ENCODE measurements at regions not wholly inside any gene's neighbourhood (a gene's known extent, or its start where the extent isn't known, plus 50 kb on each side); places are given as distances from the start of the nearest gene placed in this dataset.

DNA sequence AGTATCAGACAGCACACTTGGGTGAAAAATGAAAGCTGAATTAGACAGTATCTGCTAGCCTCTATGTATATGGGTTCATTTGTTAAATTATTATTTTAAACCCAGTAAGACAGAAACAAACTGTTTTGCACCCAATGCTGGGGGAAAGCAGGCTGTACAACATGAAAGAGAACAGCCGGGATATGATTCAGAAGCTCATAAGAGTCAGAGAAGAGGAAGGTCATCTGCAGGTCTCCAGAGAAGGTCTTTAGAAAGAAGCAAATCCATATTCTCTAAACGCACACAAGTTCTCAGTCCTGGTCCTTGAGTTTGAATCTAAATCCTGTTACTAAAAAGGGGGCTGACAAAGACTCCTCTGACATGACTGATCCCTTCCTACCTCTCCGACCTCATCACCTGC, 155.1 kb downstream of the SIPA1L2 start:
- no peak for DNase-seq

GRCh38 chr1:232473900-232474299, 156.0 kb downstream of the SIPA1L2 start:
- DNase-seq, result no peak

DNA sequence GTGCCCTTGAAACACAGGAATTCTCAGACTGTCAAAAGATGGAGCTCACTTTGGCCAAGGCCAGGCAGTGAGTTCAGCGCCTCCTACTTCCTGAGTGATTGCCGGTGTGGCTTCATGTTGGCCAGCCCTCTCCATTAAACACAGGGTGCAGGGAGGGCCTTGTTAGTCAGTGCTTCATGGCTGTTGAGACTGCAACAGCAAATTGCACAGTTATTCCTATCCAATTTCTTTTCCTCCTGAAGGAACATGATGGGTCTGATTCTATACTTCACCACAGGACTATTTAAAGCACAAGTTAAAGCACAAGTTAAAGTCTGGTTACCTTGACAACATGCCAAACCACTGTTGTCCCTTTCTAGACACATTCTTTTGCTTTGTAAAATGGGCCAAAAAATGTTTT, 156.6 kb downstream of the SIPA1L2 start:
- no peak for DNase-seq

DNA sequence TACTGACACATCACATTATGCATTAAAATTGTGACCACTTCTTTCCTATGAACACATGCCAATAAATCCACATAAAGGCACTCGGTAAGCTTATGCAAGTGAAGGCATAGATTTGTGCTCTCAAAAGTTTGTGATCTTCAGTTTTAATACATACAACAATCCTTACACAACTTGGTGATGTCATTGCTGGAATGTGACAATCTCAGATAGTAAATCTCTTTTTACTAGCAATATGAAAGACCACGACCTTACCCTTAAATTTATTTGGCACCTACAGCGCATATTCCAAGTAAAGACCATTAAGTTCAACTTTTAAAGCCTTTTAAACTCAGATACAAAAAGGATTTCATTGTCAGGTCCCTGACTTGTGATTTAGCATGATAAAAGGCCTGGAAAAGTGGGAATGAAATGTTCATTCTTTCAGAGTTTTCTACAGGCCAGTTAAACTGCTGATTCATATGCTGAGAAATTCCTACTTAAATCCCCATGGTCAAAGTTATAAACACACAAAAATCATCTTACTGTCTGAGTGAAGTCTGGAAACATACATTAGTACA, 157.4 kb downstream of the SIPA1L2 start:
- DNase-seq, result no peak

DNA sequence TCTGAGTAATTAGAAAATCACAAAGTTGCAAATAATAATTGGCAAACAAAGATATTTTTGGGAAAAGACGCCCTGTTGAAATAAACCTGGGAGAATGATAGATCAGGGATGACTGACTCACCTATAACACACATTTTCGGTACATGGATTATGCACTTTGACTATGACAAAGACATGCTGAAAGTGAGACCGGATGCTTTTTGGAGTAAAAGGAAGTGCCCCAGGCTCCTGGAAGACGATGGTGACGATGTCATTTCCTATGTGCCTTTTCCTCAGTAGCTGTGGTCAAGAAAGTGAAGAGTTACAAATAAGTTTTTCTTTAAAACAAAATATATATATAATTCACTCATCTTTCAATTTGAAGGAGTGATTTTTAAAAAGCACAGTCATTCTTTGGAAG, 158.7 kb downstream of the SIPA1L2 start:
- DNase-seq, result no peak

- DNase-seq, result no peak
These were observed 159.2 kb downstream of the SIPA1L2 start for GRCh38 chr1:232470711-232471110.

DNA sequence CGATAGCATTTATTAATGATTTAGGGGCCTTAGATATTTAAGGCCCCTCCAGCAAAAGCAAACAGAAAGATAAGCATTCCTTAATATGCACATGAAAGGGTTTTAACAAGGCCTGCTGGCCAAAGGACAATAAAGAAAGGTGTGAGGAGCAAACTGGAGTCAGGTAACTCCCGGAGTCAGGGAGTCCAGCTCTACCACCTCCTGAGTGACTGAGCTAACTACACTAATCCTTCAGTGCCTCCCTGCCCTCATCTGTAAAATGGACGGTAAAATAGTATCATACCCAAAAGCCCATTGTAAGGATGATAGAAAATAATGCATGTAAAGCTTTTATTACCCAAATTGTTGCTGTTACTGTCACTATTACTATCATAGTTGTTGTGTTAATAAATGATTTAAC, 161.7 kb downstream of the SIPA1L2 start:
- no peak for DNase-seq

DNA sequence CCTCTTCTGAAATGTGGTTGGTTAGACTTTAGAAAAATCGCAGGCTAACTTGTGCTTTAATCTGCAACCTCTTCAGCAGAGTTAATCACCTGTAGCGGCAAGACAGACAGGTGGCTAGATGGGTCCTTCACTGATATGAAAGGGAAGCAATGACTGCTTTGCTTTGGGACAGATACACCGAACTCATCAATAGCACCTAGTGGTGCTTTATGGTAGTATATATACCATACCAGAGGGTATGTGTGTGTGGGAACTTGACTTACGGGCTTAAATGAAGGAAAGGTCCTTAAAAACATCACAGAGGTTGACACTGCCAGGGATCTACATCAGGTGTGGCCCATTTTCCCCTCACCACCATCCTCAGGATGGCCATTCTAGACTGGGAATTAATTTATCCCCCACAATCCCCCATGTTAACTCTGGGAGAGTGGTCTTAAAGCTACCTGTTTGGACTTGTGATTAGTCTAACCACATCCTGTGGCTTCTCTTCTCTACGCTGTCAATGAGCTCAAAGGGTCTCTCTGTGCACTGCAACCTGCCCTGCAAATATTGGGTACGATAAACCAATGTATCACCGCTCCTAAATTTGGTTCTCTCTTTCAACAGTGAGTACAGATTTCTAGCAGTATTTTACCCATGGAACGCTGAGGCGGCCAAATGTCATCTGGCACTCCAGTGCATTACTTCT, 162.7 kb downstream of the SIPA1L2 start:
- no peak for DNase-seq

GRCh38 chr1:232464325-232464724, 165.6 kb downstream of the SIPA1L2 start:
- no peak for DNase-seq

DNA sequence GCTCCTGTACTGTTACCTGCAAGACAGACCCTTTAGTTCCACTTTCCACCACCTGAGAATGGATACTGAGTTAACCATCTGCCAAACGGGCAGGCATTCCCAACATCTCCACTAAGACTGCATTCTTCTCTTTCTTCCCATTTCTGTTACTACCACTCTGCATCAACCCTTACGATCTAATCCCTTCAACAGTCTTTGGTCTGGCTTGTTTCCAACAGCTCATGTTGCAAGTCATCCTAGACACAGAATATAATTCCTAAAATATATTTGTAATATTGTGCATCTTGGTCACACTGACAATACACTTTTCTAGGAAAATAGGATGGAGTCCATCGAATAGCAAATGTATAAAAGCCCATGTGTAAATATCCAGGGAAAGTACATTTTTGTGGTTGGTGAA, 166.7 kb downstream of the SIPA1L2 start:
- DNase-seq, result no peak

DNA sequence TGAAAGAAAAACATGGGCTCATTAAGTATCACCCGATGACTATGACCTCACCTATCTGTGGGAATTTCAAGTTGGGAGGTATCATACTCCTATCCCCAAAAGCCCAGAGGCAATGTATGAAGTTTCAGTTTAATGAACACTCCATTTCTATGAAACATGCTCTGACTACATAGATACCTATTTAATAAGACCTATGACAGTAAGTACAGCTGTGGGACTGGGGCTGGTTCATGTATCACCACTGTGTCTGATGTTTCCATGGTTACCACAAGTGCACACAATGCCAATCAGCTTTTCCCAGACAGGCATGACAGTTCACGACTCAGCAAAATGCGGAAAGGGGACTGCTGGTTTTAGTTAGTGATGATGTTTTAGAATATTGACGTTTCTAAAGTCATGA, 167.7 kb downstream of the SIPA1L2 start:
- no peak for DNase-seq

DNA sequence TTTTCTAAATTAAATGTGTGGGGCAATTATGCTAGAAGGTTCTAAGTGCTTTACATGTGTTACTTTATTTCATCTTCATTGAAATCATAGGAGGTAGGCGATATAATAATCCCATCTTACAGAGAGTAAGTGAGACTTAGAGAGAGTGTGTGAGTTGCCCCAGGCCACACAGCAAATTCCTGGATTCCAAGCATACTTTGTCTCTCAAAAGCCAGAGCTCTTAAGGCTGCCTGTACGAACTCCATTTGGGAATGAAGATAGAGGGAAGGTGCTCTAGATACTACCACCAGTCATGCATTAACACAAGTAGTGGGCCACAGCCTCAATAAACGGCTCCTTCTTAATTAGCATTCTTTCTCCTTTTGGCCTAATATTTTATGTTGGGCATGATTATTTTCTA, 170.1 kb downstream of the SIPA1L2 start:
- DNase-seq, result no peak

- DNase-seq, result no peak
These were observed 170.8 kb downstream of the SIPA1L2 start for GRCh38 chr1:232459087-232459486.

- DNase-seq, result no peak
These were observed 172.3 kb downstream of the SIPA1L2 start for GRCh38 chr1:232457595-232457994.

DNA sequence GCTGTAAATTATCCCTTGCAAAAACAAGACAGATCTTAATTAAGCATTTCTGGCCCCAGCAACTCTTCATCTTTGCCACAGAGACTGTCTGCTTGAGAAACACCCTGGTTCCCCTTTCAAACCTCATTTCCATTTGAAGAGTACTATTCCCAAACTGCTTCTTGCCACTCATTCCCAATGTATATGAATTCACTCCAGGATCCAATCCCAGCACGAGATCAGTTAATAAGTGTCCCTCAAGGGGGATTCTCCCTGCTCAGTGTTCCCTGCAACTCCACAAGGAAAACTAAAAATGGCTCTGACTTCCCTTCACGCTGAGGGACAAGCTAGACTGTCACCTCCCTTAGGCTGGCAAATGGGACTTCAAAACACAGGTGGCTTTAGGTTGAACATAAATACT, 173.2 kb downstream of the SIPA1L2 start:
- no peak for DNase-seq

DNA sequence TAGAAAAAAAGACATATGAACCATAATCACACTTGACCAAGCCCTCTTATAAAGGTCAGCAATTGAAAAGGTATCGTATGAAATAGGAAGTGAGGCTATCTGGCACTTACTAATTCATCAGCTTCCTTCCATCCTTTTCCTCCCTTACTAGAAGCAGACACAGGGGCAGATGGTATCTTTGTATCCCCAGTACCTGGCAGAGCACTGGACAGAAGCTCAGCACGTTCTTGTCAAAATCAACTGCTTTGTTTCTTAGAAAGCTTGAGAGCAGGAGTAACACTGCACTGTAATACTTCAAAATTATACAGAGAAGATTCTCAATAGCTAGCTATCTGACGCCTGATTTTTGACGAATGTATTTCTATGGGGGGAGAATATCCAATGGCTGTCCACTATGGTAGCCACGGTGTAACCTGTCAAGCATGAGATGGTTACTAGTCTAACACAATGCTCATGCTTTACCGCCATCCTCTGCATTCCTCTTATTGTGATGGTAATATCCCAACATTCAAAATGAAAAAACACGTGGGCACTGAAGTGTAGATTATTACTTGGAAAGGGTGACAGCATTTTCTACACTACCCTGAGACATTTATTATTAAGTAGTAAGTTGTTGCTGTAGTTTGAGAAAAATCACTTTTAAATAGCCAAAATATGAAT, 175.6 kb downstream of the SIPA1L2 start:
- no peak for DNase-seq

DNA sequence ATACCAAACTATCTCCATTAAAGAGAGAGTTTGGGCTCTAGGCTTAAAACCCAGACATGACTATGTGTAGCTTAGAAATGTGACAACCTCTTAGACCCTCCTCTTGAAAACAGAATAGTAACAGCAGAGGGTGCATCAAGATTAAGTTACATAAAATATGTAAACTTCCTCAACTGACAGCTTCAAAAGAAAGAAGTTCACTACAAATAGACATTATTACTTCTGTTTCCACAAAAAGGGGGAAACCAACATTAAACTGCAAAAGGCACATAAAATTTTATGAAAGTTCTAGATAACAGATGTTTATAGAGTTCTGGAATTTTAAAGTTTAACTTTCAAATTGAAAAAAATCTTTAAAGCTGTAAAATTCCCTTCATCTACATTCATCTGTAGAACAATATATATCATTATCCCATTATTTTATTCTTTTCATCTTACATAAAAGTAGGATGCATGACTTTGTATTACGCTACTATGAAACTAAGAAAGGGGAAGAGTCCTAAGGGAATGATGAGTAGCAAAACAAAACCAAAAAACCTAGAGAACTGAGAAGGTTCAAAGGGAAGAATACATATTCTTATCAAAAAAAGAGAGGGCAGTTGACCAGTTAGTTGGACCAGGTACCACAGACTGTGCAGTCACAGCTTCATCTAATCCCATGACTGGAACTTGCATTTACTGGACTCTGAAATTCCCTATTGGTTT, 177.0 kb downstream of the SIPA1L2 start:
- no peak for DNase-seq

- DNase-seq, result no peak
These were observed 177.8 kb downstream of the SIPA1L2 start for GRCh38 chr1:232452117-232452516.

DNA sequence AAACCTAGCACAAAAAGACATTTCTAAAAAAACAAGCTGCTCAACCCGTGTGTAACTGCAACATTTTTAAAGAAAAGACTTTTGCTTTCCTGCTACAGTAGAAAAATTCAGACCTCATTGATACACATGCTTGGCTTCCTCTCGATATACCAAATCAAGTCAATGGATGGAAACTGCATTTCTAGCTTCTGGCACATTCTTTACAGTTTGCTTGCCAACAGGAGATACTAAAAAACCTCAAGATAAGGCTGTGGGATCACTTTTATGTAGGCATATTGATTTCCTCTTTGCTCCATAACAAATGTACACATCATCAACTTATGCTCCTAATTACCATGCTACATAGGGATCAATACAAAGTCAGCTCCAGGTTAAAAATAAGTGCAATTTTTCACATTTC, 178.4 kb downstream of the SIPA1L2 start:
- no peak for DNase-seq

DNA sequence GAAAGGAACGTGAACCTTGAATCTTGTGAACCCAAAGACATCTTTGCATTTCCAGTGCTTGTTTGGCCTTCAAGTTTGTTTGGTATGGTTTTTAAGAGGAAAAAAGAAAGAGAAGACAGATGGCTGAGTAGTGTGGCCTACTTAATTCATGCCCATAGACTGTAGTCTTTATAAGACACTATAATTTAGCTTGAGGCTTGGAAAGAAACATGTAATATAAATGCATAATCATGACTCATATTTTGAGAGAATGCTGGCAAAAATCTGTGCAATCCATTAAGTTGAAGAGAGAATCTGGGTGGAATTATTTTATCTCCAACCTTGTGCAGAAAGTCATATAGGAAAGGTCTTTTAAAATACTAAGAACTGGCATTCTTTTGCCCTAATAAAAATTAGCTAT, 179.3 kb downstream of the SIPA1L2 start:
- DNase-seq, result no peak

GRCh38 chr1:232447125-232447524, 182.8 kb downstream of the SIPA1L2 start:
- no peak for DNase-seq

- DNase-seq, result no peak
These were observed 184.4 kb downstream of the SIPA1L2 start for GRCh38 chr1:232445361-232446106.

DNA sequence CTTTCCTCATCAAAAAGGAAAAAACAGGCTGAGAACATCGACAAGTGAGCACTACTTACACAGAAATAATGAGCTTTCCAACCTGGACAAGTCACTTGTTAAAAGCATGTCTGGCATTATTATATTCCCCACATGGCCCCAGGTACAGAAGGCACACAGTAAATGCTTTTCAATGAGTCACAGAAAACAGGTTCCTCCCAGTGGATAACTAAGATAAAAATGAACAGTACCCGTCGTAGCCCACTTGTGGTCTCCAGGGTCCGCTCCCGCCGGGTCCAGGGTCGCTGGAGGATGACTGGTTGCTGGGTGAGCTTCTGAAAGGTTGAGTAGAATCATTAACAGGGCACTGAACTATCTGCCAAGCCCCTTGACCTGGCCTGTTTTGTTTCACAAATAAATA, 186.6 kb downstream of the SIPA1L2 start:
- no peak for DNase-seq
